Fibroblast of villous mesenchyme (primary cell): ENCODE measurements at regions not wholly inside any gene's neighbourhood (a gene's known extent, or its start where the extent isn't known, plus 50 kb on each side); places are given as distances from the start of the nearest gene placed in this dataset.

Experiments used
- DNase-seq: peaks from one replicate; pipeline ENCODE4 v3.0.0-alpha.2; 2010; ENCODE audit warnings: low read depth
- H3K4me3 ChIP-seq: 2 replicates; pipeline ENCODE4 v1.5.1; 2011; ENCODE audit warnings: low read depth, mild to moderate bottlenecking, low read length
- CTCF ChIP-seq: IDR thresholded peaks from 2 replicates; pipeline ENCODE4 v1.5.1; 2012; ENCODE audit warnings: low read depth, mild to moderate bottlenecking, low read length; ENCODE audit not compliant: insufficient read depth

- no peak for TF ChIP-seq CTCF
- DNase-seq, result no peak
- no peak overlapping the region for H3K4me3 ChIP-seq
These were observed 125.6 kb upstream of the SPRY4 start for GRCh38 chr5:142450419-142450818.

- TF ChIP-seq CTCF, result no peak
- no peak for DNase-seq
- H3K4me3 ChIP-seq, result no peak overlapping the region
These were observed 123.1 kb upstream of the SPRY4 start for GRCh38 chr5:142447887-142448286.

GRCh38 chr5:142446960-142447279 is 122.1 kb upstream of the SPRY4 start:
- DNase-seq, result no peak
- H3K4me3 ChIP-seq, result no peak overlapping the region
- no peak for TF ChIP-seq CTCF

GRCh38 chr5:142446131-142446959 is 121.5 kb upstream of the SPRY4 start:
- H3K4me3 ChIP-seq, result peak overlapping the region; percentile 15

GRCh38 chr5:142445266-142445665 is 120.4 kb upstream of the SPRY4 start:
- no peak overlapping the region for H3K4me3 ChIP-seq
- DNase-seq, result no peak
- TF ChIP-seq CTCF, result no peak

More at GRCh38 chr5:142446131-142446959, 121.5 kb upstream of the SPRY4 start:
- peak; percentile 85 for DNase-seq
- no peak for TF ChIP-seq CTCF

GRCh38 chr5:142441616-142442015 is 116.8 kb upstream of the SPRY4 start:
- DNase-seq, result peak; percentile 38
- TF ChIP-seq CTCF, result no peak
- no peak overlapping the region for H3K4me3 ChIP-seq
